ENCODE measurements at regions not wholly inside any gene's neighbourhood (a gene's known extent, or its start where the extent isn't known, plus 50 kb on each side); places are given as distances from the start of the nearest gene placed in this dataset.

DNA sequence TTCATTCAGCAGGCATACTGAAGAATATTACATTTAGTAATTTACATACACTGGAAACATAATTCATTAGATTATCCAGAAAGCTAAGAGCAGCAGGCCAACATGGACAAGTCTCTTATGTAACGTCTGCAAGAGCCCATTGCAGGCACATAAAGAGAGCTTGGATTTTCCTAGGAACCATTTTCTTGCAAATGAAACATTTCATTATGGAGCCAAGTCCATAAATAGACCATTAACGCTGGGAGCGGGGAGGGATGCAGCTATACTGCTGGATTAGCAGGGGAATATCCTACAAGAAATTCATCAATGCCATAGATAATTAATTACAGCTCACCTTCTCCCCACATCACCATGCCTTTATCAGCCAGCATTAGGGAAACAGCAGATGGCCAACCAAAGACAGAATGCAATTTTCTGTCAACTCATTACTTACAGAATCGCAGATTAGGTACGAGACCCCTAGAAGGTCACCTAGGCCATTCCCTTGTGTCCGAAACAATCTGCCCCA is 170.4 kb downstream of the C1D start:
- TF ChIP-seq, protein P1, sequence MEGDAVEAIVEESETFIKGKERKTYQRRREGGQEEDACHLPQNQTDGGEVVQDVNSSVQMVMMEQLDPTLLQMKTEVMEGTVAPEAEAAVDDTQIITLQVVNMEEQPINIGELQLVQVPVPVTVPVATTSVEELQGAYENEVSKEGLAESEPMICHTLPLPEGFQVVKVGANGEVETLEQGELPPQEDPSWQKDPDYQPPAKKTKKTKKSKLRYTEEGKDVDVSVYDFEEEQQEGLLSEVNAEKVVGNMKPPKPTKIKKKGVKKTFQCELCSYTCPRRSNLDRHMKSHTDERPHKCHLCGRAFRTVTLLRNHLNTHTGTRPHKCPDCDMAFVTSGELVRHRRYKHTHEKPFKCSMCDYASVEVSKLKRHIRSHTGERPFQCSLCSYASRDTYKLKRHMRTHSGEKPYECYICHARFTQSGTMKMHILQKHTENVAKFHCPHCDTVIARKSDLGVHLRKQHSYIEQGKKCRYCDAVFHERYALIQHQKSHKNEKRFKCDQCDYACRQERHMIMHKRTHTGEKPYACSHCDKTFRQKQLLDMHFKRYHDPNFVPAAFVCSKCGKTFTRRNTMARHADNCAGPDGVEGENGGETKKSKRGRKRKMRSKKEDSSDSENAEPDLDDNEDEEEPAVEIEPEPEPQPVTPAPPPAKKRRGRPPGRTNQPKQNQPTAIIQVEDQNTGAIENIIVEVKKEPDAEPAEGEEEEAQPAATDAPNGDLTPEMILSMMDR (IDR thresholded peaks at IDR 0.05) = no peak

- TF ChIP-seq, protein P1 (IDR thresholded peaks at IDR 0.05) = no peak
These were observed 167.4 kb downstream of the C1D start for GRCh38 chr2:67895227-67895941.

GRCh38 chr2:67896076-67896475 is 166.7 kb downstream of the C1D start:
- TF ChIP-seq, protein P1 (IDR thresholded peaks at IDR 0.05) = no peak

DNA sequence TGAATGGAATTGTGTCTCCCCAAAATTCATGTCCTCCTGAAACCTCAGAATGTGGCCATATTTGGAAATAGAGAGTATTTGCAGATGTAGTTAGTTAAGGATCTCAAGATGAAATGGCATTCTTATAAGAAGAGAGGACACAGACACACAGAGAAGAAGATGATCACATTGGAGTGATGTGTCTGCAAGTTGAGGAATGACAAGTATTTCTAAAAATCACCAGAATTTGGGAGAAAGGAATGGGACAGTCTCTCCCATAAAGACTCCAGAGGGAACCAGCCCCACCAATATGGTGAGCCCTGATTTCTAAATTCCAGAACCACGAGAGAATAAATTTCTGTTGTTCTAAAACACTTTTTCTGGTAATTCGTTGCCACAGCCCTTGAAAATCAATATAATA is 166.3 kb downstream of the C1D start:
- TF ChIP-seq, protein P1 (IDR thresholded peaks at IDR 0.05) = no peak

GRCh38 chr2:67898595-67898994 is 164.2 kb downstream of the C1D start:
- TF ChIP-seq, protein P1 (IDR thresholded peaks at IDR 0.05) = no peak

DNA sequence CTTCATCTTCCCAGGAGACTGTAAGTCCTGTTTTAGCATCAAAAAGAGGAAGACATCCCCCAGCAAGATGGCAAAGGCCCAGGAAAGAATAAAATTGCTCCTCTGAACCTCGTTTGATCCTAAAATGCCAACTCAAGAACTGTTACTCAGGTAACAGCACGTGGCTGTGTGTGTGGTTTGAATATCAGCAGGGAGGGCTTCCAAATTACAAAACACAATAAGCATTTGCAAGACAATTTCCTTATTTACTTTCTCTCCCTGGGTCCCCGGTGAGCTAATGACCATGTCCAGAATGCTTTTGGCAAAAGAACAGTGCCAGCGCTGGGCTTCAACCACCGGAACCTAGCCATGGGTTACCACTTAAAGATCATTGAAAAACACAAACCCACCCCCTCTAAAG is 163.6 kb downstream of the C1D start:
- TF ChIP-seq, protein P1 (IDR thresholded peaks at IDR 0.05) = no peak

DNA sequence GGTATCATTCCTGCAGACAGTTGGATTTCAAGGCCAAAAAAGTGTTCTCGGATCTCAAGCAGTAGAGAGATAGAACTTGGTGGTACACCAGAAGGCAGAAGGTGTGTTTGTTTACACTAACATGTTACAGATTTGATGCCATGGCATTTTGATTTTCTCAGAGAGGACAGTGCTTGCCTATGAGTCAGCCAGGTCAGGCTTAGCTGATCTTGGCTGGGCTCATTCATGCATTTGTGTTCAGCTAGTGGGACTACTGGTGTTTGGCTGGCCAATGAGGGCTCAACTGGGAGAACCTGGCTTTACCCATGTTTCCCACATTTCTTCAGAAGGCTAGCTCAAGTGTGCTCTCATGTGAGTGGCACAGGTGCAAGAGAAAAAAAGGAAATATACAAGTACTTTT is 162.0 kb downstream of the C1D start:
- TF ChIP-seq, protein P1 (IDR thresholded peaks at IDR 0.05) = no peak
